SK-N-MC (cell line): ENCODE measurements at regions not wholly inside any gene's neighbourhood (a gene's known extent, or its start where the extent isn't known, plus 50 kb on each side); places are given as distances from the start of the nearest gene placed in this dataset.

ENCODE experiments used
- EZH2 ChIP-seq: fragments of 200-600 bp; sonication (generic); IDR thresholded peaks from one replicate; pipeline ENCODE4 v1.6.1; 2017; ENCODE audit warnings: antibody characterized with exemption
- POLR2AphosphoS5 ChIP-seq: IDR thresholded peaks from 2 replicates; pipeline ENCODE4 v1.6.1; 2012; ENCODE audit warnings: mild to moderate bottlenecking, low read depth, low read length, borderline replicate concordance

DNA sequence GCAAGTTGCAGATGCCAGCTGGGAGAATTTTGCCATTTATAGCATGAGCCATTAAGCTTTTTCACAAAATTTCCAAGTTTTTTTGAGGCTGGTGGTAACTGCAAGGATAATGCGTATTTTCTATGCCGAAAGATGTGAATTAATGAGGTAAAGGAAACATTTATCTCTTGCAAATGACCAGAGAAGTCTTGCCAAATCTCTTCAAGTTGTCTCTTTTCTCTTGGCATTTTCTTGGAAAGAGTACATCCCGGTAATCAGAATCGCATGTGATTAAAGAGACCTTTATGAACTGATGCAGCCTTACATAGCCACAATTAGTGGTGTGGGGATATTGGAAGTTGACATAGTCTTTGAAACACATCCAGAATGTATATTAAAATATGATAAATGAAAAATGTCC lies 136.5 kb upstream of the MMADHC start:
- TF ChIP-seq POLR2AphosphoS5 = no peak
- no peak for TF ChIP-seq EZH2
